ENCODE measurements at regions not wholly inside any gene's neighbourhood (a gene's known extent, or its start where the extent isn't known, plus 50 kb on each side); places are given as distances from the start of the nearest gene placed in this dataset.

GRCh38 chr2:80858965-80859364, 554.4 kb upstream of the LRRTM1 start:
- no peak for TF ChIP-seq CTCF (conservative IDR thresholded peaks at IDR 0.05 in 1 of 2, IDR thresholded peaks at IDR 0.05 in 1 of 2; ENCODE audit: low read depth in 1 of 2, low read length in 2 of 2)
- no peak for TF ChIP-seq EZH2 (IDR thresholded peaks at IDR 0.05; ENCODE audit: low read length, missing control alignments)

Measured in fibroblast of lung (primary cell).